ENCODE measurements at regions not wholly inside any gene's neighbourhood (a gene's known extent, or its start where the extent isn't known, plus 50 kb on each side); places are given as distances from the start of the nearest gene placed in this dataset.
"Not testable (repeated sequence)": the region's sequence is repeated elsewhere in the genome, so short reads cannot be mapped to it uniquely, and the experiment has no call there.

DNA sequence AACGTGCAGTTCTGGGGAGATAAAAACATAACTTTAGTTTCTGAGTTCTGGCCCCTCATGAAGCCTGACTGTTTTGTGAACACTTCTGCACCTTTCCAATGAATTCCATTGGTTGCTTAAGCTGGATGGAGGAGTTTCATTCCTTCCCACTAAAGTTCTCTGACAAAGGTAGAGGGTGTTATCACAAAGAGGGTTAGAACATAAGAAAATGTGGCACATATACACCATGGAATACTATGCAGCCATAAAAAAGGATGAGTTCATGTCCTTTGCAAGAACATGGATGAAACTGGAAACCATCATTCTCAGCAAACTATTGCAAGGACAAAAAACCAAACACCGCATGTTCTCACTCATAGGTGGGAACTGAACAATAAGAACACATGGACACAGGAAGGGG, 138.6 kb downstream of the LCA5 start:
- TF ChIP-seq, protein P1, sequence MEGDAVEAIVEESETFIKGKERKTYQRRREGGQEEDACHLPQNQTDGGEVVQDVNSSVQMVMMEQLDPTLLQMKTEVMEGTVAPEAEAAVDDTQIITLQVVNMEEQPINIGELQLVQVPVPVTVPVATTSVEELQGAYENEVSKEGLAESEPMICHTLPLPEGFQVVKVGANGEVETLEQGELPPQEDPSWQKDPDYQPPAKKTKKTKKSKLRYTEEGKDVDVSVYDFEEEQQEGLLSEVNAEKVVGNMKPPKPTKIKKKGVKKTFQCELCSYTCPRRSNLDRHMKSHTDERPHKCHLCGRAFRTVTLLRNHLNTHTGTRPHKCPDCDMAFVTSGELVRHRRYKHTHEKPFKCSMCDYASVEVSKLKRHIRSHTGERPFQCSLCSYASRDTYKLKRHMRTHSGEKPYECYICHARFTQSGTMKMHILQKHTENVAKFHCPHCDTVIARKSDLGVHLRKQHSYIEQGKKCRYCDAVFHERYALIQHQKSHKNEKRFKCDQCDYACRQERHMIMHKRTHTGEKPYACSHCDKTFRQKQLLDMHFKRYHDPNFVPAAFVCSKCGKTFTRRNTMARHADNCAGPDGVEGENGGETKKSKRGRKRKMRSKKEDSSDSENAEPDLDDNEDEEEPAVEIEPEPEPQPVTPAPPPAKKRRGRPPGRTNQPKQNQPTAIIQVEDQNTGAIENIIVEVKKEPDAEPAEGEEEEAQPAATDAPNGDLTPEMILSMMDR (conservative IDR thresholded peaks at IDR 0.05; ENCODE audit: low read length), result not testable (repeated sequence)
- not testable (repeated sequence) for TF ChIP-seq EZH2phosphoT487 (IDR thresholded peaks at IDR 0.05; ENCODE audit: borderline replicate concordance)
